HG03139 (cell line): ENCODE measurements at regions not wholly inside any gene's neighbourhood (a gene's known extent, or its start where the extent isn't known, plus 50 kb on each side); places are given as distances from the start of the nearest gene placed in this dataset.
A peak's percentile ranks its signal among the peaks of the same experiment; 100 is the strongest.
"Not testable (repeated sequence)": the region's sequence is repeated elsewhere in the genome, so short reads cannot be mapped to it uniquely, and the experiment has no call there.

Experiments used
- ATAC-seq: cut with Tn5 transposase; IDR thresholded peaks from one replicate; pipeline ENCODE4 v1.9.1; 2021; ENCODE audit not compliant: unreplicated experiment

GRCh38 chr1:199489594-199489993 lies 537.9 kb upstream of the NR5A2 start:
- no peak for ATAC-seq

- ATAC-seq: no peak
Observed at GRCh38 chr1:199490769-199491527, 536.6 kb upstream of the NR5A2 start.

DNA sequence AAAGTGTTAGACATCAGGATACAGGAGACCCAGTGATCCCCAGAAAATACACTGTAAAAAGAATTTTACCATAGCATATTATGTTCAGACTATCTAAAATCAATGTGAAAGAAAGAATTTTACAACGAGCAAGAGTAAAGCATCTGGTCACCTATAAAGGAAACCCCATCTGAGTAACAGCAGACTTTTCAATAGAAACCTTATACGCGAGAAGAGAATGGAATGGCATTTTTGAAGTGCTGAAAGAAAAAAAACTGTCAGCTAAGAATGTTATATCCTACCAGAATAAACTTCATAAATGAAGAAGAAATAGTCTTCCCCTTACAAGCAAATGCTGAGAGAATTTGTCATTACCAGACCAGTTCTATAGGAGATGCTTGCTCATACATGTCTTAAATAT lies 532.1 kb upstream of the NR5A2 start:
- ATAC-seq: no peak

DNA sequence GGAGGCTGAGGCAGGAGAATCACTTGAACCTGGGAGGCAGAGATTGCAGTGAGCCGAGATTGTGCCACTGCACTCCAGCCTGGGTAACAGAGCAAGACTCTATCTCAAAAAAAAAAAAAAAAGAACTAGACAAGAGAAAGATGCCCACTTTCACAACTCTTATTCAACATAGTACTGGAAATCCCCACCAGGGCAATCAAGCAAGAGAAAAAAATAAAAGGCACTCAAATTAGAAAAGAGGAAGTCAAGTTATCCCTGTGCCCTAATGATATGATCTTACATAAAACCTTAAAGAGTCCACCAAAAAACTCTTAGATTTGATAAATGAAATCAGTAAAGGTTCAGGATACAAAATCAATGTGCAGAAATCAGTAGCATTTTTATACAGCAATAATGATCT lies 528.7 kb upstream of the NR5A2 start:
- not testable (repeated sequence) for ATAC-seq

DNA sequence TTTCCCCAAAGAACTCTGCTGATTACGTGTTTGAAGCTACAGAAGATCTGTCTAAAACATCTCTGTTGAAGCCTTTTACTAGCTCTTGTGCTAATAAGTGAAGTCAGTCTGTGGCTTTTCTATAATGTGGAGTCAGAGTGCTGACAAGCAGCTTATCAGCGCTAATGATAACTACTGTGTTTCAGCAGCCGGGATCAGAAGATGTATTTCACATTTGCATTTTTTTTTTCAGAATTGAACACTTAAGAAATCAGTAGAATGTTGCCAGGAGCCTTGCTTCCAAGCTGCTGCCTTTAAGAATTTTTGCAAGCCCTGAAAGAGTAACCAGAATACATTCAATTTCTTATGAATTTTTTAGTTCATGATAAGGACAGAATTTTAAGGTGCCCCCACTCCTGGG lies 519.4 kb upstream of the NR5A2 start:
- no peak for ATAC-seq

- ATAC-seq: no peak
Observed at GRCh38 chr1:199508653-199509052, 518.9 kb upstream of the NR5A2 start.

- ATAC-seq: no peak
Observed at GRCh38 chr1:199509456-199509855, 518.1 kb upstream of the NR5A2 start.

DNA sequence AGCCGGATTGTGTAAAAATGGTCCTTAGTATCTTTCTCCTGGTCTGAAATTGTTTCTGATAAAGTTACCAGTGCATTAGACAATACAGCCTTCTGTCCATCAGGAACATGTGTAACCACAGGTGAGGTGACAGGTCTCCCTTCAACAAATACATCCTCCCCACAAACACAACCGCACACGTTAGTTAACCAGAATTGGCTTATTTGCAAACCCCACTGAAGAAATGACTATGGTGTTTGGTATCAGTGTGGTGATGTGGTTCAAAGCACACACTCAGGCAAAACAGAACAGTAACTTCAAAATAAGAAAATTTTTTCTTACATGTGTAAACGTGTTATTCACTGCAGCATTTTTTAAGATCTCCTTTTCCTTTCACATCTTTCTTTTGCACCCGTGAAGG lies 517.2 kb upstream of the NR5A2 start:
- peak; percentile 68 for ATAC-seq

DNA sequence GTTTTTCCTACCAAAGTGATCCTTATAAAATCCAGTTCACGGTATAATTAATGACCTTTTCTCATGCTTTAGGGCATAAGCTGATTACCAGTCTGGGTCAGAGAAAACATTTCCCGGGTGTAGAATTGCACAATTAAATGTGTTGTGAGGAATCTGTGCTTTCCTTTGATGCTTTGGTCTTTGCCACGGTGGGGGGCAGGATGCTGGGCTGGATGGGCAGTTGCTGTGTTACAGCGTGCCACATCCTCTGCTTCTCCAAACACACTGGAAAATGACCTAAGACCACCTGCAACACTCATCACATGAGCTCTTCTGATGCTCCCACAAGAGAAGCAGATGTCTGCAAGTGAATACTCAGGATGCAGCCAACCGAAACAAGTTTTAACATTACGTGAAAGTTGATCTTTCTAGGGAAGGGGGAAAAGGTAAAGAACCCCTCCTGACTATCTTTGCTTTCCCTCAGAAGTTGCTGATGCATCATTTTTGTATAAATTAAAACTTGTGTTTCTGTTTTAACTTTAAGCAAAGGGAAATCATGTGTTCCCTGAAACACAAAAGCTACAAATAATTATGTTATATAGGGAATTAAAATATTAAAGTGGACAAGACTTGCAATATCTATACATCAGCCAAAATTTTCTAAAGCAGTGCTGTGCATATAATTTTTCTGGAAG lies 515.3 kb upstream of the NR5A2 start:
- no peak for ATAC-seq

DNA sequence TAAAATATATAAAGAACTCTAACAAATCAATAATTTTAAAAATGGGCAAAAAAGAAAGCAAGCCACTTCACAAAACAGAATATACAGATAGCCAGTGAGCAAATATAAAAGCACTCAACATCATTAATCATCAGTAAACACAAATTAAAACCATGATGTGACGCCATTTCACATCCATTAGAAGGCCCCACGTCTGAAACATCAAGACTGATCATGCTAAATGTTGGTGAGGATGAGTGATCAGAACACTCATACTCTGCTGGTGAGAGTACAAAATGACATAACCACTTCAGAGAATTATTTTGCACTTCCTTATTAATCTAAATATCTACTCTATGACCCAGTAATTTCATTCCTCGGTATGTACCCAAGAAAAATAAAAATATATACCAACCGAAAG lies 512.2 kb upstream of the NR5A2 start:
- no peak for ATAC-seq

DNA sequence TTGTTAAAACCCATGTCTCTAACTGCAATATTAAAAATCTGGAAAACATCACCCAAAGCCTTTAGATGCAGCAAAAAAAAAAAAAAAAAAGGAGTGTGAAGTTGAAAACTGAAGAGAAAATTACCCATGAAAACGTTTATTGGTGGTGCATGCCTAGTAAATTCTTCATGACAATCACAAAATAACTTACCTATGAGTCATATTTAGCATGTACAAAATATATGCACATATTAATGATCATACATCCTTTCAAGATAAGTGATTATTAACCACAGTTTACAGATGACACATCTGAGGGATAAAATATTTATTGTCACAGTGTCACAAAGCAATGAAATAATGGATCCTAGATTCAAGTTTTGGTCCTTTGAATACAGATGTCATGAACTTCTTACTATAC lies 505.2 kb upstream of the NR5A2 start:
- ATAC-seq: no peak

DNA sequence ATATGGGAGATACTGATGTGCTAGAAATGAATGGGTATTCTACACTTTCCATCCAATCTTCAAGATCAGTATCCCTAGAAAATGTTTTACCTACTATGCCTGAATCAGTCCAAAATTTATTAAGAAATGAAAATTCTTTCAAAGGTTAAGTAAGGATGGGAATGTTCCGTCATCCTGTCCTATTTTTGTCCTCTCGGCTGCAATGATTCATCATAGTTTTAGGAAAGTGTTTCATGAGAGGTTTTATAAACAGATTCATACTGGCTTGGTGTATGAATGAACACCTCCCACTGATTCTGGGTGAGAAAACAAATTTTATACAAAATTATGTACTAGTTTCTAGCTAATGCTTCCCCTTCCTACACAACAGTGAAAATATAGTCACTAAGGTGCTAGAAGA lies 504.6 kb upstream of the NR5A2 start:
- ATAC-seq: no peak

DNA sequence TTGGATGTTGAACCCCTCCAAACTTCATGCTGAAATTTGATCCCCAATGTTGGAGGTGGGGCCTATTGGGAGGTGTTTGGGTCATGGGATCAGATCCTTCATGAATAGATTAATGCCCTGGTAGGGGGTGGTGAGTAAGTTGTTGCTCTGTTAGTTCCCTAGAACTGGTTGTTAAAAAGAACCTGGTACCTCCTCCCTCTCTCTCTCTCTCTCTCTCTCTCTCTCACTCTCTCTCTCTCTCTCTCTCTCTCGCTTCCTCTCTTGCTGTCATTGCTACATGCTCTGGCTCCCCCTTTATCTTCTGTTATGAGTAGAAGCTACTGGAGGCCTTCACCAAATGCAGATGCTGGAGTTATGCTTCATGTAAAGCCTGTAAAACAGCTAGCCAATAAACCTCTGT lies 498.2 kb upstream of the NR5A2 start:
- ATAC-seq: no peak

GRCh38 chr1:199533361-199533760 lies 494.1 kb upstream of the NR5A2 start:
- ATAC-seq: not testable (repeated sequence)

DNA sequence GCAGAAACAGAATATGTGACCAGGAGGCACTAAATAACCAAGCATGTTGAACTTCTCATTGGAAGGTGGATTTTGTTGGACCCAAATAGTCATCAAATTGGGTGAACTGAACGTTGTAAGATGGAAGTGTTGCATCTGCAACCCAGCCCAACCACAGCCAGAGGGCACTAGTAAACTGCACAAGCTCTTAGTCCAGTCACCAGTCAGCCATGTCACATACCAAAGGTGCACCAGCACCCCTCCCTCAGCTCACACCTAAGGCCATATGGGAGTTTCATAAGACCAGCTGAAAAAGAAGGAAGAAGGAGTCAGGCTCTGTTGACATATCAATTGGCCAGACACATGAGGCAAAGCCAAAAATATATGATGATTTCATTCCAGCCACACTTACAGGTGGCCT lies 481.7 kb upstream of the NR5A2 start:
- ATAC-seq: peak; percentile 21

DNA sequence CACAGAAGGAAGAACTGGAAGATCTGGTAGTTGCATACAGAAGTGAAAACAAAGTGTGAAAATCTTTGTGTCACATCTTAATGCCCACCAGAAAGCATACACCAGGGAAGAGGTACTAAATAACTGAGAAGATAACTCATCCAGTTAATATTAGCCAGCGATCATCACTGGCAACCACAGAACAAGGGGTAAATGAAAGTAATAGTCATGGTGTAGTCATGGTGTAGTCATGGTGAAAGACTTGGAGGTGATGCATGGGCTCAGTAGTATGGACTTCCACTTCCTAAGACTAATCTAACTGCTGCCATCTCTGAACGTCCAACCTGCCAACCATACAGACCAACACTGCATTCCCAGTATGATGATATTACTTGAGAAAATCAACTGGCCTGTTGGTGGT lies 481.2 kb upstream of the NR5A2 start:
- peak; percentile 61 for ATAC-seq

- ATAC-seq: no peak
Observed at GRCh38 chr1:199549421-199549820, 478.1 kb upstream of the NR5A2 start.

DNA sequence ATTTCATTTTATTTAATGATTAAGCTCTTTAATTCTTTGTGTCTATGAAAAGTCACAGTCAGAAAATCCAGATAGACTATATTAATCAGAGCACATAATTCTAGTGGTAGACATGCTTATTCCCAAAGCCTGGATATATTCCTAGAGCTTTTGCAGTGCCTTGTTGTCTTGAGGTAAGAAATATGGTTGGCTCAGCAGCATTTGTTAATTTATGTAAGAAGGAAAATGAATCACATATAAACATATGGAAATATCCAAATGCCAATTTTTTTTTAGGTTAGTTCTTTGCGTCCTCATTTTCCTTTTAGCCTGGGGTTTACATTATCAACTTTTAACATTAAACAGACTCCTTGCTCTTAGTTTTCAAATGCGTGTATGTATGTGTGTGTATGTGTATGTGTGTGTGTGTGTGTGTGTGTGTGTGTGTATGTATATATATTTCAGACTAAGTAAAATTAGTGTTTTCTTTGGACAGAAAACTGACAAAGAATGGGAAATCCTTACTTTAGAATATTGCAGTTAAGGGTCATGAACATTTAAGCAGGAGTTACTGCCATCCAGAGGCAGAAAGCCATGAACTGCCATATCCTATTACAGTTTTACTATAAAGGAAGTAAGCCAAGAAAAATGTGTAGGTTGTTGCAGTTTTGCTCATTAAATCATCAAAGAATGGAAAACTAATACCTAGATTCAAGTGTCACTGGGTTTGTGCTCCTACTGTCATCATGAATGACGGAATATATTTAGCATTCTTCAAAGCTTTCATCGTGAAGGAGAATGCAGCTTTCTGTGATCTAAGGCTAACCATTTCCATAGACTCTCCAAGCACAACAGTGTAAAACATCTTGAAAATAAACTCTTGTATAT lies 477.1 kb upstream of the NR5A2 start:
- ATAC-seq: no peak

DNA sequence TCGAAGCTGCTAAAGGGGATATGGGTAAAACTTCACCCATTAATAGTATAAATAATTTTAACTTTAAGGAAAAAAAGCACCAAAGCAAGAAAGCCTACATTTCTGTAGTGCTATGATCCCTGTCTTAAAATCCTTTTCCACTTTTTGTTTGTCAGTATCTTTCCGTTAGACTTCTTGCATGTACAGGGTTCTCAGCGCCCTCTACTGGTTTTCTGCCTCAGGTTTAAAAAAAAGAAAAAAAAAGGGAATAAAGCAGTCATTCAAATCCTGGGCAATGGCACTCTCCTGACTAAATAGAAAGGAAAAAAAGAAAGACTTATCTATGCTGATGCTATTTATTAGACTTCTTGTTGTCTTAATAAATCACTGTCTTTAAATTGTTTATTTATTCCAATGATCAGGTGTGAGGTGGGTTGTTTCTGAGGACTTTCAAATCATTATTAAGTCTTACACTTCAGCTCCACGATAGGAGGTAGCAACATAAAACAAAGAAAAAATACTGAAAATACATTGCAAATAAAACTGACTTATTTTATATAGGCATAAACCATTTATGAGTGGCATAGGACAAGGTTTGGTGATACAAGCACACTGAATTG lies 475.4 kb upstream of the NR5A2 start:
- no peak for ATAC-seq

DNA sequence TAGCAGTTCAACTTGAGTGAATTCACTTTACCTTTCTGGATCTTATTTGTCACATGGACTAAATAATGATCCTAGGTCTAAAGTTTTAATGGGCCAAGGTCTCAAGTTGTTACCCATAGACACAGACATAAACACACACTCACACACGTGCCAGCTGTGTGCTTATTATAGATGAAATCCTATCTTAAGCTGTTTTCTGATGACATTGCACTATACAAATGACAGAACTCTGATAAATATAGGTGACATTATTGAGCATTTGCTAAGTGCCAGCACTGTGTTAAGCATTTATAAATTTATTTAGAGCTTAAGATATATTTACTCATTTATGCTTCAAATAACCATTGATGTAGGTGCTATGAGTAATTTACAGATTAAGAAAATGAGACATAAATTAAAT lies 474.4 kb upstream of the NR5A2 start:
- no peak for ATAC-seq

DNA sequence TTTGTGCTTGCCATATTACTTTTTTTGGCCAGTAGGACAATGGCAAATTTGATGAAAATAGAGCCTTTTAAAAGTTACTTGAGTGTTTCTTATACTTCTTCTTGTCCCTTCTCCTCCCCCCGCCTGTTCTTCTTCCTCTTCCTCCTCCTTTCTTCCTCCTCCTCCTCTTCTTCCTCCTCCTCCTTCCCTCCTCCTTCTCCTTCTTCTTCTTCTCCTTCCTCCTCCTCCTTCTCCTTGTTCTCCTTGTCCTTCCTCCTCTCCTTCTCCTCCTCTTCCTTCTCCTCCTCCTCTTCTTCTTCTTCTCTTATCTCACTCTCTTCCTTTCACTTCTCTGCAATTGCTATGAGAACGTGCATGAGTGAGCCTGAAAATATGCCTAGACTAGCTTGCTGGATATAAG lies 466.2 kb upstream of the NR5A2 start:
- no peak for ATAC-seq
